Nucleus accumbens (tissue), 56 donors: ENCODE measurements at regions not wholly inside any gene's neighbourhood (a gene's known extent, or its start where the extent isn't known, plus 50 kb on each side); places are given as distances from the start of the nearest gene placed in this dataset.
"Not testable (repeated sequence)": the region's sequence is repeated elsewhere in the genome, so short reads cannot be mapped to it uniquely, and the experiment has no call there.

Experiments used
- DNase-seq, 56 donors: peaks; one replicate each; lab custom pipeline; 2025; lab: John Stamatoyannopoulos, UW

- DNase-seq: no peak
Observed at GRCh38 chr16:9599415-9600120, 508.1 kb downstream of the HAPSTR1 start.

- peak in 5 of 56 donors; percentile 1 to 7 (median 6) for DNase-seq
Observed at GRCh38 chr16:9602189-9602588, 510.7 kb downstream of the HAPSTR1 start.

GRCh38 chr16:9603316-9603715 lies 511.9 kb downstream of the HAPSTR1 start:
- no peak for DNase-seq

- DNase-seq: no peak
Observed at GRCh38 chr16:9607515-9608230, 516.2 kb downstream of the HAPSTR1 start.

GRCh38 chr16:9610727-9611126 lies 519.3 kb downstream of the HAPSTR1 start:
- DNase-seq: no peak

- DNase-seq: peak in 1 of 56 donors; percentile 2
Observed at GRCh38 chr16:9612267-9612666, 520.8 kb downstream of the HAPSTR1 start.

- no peak for DNase-seq
Observed at GRCh38 chr16:9614389-9614788, 522.9 kb downstream of the HAPSTR1 start.

- no peak for DNase-seq
Observed at GRCh38 chr16:9622268-9622667, 530.8 kb downstream of the HAPSTR1 start.

GRCh38 chr16:9625122-9625521 lies 533.7 kb downstream of the HAPSTR1 start:
- DNase-seq: no peak

GRCh38 chr16:9627427-9627826 lies 536.0 kb downstream of the HAPSTR1 start:
- DNase-seq: no peak

- DNase-seq: no peak
Observed at GRCh38 chr16:9630119-9630518, 538.7 kb downstream of the HAPSTR1 start.

GRCh38 chr16:9630985-9631384 lies 539.5 kb downstream of the HAPSTR1 start:
- DNase-seq: no peak

- no peak for DNase-seq
Observed at GRCh38 chr16:9633844-9634243, 542.4 kb downstream of the HAPSTR1 start.

- not testable (repeated sequence) for DNase-seq
Observed at GRCh38 chr16:9635150-9635720, 543.8 kb downstream of the HAPSTR1 start.

- no peak for DNase-seq
Observed at GRCh38 chr16:9644258-9644657, 538.0 kb downstream of the GRIN2A start.

GRCh38 chr16:9645911-9646310 lies 536.3 kb downstream of the GRIN2A start:
- no peak for DNase-seq

- peak in 8 of 56 donors; percentile 0 to 16 (median 2) for DNase-seq
Observed at GRCh38 chr16:9647981-9648701, 534.1 kb downstream of the GRIN2A start.

GRCh38 chr16:9650284-9650683 lies 531.9 kb downstream of the GRIN2A start:
- DNase-seq: no peak

GRCh38 chr16:9655051-9655450 lies 527.2 kb downstream of the GRIN2A start:
- DNase-seq: no peak

- no peak for DNase-seq
Observed at GRCh38 chr16:9657641-9658040, 524.6 kb downstream of the GRIN2A start.

GRCh38 chr16:9658164-9658563 lies 524.1 kb downstream of the GRIN2A start:
- no peak for DNase-seq
